Left renal cortex interstitium (tissue), 4 donors: ENCODE measurements at regions not wholly inside any gene's neighbourhood (a gene's known extent, or its start where the extent isn't known, plus 50 kb on each side); places are given as distances from the start of the nearest gene placed in this dataset.

ENCODE experiments used
- DNase-seq, 4 donors: peaks; one replicate each; pipeline ENCODE4 v3.0.0-alpha.2; 2013; ENCODE audit warnings: low read depth in 4 of 4, low spot score in 2 of 4, missing footprints in 1 of 4

DNA sequence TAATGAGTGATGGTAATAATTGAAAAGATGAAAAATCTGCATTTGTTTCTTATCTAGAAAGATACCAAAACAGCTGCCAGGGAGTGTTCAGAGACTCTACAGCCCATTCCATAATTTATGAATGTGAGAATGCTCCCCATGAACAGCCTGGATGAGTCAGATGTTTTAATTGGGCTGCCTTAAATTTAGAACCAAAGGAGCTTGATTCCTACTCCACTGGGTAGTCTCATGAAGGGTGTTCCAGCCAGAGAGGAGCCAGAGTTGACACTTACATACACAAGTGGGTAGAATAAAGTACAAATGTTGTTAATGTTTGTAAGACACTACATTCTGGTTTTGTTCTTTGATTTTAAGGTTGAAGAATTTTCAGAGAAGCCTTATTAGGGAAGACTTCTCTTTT lies 123.2 kb upstream of the PRNP start:
- no peak for DNase-seq

DNA sequence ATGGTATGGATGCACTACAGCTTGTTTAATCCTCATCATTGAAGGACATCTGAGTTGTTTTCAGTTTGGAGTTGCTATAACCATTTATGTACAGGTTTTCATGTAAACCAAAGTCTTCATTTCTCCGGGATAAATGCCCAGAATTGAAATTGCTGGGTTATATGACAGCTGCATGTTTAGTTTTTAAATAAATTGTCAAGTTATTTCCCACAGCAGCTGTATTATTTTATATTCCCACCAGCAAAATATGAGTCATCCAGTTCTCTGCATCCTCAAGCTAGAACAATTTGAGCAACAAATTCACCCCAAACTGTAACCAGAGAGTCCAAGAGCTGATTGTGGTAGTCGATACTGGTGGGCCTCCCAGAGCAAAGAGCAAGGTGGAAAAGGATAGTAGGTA lies 125.6 kb upstream of the PRNP start:
- DNase-seq, result no peak

DNA sequence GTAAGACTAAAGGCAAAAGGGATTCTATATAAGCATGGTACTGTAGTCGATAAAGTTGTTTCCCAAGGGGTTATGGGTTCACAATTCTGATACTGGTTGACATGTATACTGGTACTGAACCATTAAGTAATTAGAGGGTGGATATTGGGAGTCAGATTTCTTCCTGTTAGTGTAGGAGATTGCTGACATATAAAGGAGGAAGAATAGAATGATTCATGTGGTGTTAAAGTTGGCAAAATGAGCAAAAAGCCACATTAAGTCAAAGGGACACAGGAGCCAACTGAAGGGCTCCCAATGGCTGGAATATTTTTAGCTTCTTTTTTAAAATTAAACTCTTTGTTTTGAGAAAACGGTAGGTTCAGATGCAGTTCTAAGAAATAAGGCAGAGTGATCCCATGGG lies 126.3 kb upstream of the PRNP start:
- DNase-seq, result no peak

DNA sequence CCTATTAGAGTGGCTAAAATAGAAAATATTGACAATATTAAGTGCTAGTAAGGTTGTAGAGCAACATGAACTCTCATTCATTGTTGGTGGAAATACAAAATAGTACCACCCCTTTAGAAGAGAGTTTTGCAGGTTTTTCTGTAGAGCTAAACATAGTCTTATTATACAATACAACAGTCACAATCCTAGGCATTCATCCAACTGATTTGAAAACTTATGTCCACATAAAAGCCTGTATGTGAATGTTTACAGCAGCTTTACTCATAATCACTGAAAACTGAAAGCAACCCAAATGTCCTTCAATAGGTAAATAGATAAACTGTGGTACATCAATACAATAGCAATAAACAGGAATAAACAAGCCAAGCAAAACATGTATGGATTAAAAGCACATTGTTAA lies 127.2 kb upstream of the PRNP start:
- no peak for DNase-seq

DNA sequence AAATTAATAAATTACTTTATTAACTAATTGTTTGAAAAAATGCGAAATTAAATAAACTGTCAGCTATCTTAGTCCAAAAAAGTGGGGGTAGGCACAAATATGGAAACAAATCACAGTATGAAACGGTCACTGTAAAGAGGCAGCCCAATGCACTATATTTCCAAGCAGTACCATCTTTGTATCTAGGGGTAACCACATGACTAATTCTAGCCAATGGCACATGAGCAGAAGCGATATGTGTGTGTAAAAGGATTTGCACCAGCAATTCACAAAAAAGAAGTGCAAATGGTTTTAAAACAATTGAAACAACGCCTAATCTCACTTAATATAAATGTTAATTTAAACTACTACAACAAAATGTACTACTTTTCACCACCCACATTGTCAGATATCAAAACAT lies 129.5 kb upstream of the PRNP start:
- no peak for DNase-seq

DNA sequence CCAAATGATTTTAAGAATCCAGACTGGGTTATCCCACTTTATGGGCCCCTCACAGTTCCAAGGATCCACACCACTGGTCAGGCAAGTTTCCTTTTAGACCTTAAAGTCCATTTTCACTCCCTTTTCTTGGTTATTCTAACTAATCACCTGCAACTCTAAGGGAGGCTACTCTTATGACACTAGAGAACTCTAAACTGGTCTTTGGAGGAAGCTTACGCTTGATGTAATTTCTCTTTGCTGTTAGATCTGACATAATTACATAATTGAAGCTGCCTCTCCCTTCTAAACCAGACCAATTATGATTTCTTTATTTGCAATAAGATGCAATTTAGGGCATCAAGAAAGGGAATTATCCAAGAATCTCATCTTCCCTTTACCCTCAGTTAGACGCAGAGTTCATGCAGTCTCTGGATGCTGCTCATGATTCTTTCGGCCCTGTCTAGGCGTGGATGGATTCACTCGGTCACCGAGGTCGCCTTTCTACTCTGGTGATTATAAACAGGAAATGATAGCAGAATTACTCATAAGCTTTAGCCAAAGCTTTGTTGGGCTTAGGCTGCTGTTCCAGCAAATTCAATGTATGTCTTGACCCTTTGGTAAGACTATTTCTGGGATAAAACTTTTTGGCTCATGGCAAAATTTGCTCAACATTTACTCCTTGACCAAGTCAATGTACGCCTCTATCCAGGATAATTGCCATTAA lies 130.9 kb upstream of the PRNP start:
- no peak for DNase-seq

DNA sequence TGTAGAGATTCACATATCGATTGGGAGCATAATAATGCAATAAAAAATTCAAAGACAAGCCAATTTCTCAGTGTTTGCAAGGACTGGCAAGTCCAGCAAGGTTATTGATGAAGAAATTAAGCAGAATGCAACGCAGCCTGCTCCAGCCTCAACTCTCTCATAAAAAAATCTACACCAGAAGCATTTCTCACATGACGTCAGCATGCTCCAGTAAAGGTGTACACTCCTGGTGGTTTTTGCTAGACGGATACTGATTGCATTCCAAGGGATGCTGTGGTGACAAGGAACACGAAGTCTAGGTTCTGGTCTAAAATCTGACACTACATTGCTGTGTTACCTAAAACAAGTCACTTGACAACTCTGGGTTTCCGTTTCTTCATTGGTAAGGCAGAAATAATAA lies 131.9 kb upstream of the PRNP start:
- no peak for DNase-seq

DNA sequence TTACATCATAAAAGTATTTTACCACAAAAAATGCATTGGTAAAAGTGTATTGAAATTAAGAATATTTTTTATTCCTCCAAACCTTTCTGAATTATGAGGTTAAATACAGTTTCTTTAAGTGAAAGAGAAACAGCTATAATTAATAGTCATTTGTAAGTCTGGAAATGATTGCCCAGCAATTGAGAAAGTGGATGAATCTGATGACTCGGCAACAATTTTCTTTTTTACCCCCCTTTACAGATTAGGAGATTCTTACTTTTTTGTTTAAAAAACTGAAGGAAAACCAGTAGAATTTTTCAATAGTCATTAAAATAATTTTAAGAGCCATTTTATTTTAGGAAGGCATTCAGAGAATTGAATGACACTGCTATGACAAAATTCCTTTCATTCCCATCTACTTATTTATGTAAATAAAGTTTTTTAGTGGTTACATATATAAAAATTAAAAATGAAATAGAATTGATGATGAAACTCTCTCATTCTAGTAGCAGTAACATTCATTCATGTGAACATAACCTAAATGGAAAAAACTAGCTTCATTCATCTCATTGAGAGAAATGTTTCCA lies 134.1 kb upstream of the PRNP start:
- no peak for DNase-seq

DNA sequence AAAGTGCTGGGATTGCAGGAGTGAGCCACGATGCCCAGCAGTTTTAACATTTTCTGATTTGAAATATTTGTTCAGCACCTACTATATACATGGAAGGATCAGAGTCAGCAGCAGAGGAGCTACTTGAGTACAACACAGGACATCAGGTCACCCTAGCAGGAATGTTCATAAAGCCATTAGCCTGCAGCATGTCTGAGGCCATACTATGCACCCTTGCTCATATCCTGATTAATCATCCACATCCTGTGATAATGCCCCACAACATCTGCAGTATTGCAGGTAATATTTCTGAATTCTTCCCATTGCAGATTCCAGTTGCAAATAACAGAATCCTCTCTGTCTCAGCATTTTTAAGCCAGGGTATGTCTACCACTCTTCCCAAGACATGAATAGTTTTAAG lies 135.5 kb upstream of the PRNP start:
- no peak for DNase-seq

DNA sequence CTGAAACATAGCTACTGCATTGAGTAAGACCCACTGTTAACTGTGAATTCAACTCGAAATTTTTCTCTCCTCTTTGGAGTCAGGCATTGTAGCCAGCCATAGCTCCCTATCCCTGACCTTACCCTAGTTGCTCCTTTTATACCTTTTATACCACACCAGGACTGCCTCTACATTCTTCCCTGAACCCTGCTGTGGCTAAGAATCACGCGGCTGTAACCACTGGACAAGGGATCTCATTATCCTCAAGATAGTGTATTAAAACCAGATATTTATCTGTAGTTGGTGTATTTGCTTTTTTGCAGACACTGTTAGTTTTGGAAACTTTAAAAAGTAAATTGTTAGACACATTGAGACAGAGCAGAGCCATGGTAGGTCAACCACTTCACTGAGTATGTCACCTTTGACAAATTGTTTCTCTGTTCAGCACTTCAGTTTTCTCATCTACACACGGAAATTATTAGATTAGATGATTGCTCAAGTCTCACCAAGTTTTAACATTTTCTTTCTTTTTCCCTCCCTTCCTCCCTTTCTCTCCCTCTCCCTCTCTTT lies 136.5 kb upstream of the PRNP start:
- no peak for DNase-seq

DNA sequence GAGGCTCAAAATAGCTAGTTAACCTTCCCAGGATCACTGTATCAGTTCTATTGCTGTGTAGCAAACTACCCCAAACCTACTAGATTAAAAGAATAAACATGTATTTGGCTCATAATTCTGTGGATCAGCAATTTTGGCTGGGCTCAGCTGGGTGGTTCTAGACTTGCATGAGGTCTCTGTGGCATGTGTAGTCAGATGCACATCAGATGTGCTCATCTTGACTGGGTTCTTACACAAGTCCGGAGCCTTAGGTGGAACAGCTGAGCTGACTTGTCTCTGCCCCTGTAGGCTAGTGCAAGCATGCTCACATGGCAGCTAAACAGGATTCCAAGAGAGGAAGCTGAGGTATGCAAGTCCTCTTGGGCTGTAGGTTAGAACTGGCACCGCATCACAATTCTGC lies 137.7 kb upstream of the PRNP start:
- DNase-seq, result no peak

DNA sequence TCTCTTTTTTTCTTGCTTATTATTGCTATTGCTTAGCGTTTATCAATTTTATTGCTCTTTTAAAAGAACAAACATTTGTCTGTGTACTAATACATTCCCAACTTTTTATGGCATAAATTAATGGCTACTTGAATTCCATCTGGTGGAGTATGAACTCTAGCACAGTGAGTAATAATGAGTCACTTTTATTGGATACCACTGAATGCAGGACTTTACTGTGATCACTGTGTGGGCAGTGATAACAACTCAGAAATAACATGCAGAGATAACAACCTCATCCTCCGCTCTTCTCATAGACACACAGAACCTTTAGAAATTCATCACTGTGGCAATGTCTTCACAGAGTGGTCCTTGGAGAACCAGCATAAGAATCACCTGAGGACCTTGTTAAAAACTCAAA lies 139.5 kb upstream of the PRNP start:
- no peak for DNase-seq

DNA sequence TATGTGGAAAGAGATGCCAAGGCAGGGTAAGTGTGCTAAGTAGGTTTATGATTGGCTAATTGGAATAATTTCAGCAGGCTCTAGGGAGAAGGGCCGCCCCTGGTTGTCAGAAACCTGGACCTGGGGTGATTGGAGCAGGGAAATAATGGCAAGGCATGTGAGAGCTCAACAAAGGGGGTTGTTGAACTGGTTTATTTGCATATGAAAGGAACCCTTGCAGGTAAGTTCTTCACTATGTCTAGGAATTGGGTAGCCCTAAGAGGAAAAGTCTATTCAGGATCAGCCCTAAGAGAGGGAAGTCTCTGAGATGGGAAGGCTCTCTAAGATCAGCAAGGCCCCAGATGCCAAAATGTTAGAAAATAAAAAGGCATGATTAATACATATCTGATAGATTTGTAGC lies 139.9 kb upstream of the PRNP start:
- no peak for DNase-seq

DNA sequence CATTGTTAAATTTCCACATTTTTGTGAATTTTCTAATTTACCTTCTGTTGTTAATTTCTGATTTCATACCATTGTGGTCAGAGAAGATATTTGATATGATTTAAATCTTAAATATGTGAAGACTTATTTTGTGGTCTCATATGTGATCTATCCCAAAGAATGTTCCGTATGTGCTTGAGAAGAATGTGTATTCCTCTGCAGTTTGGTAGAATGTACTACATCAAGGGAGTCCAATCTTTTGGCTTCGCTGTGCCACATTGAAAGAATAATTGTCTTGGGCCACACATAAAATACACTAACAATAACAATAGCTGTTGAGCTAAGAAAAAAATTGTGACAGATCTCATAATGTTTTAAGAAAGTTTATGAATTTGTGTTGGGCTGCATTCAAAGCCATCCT lies 140.7 kb upstream of the PRNP start:
- DNase-seq, result no peak

DNA sequence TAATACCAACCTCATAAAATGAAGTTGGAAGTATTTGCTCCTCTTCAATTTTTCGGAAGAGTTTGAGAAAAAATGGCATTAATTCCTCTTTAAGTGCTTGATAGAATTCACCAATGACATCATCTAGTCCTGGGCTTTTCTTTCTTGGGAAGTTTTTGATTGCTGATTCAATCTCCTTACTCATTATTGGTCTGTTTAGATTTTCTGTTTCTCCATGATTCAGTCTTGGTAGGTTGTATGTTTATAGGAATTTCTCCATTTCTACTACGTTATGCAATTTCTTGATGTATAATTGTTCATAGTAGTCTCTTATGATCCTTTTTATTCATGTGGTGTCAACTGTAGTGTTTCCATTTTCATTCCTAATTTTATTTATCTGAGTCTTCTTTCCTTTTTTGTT lies 141.5 kb upstream of the PRNP start:
- no peak for DNase-seq

DNA sequence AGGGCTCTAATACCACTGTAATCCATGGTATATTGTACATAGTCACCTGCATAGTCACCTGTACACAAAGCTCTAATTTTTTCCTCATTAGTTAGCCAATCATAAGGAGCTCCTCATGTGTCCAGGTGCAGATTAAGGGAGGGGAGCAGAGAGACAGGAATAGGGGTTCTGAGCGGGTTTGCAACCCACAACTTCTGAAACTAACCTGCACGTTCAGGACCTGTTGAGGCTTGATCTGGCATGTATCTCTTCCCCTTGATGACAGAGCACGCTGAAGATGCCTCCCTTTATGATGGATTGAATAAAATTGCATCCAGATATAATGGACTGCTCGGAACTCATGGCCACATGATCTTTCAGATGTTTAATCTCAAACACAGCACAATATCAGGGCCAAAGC lies 144.0 kb upstream of the PRNP start:
- DNase-seq, result no peak

DNA sequence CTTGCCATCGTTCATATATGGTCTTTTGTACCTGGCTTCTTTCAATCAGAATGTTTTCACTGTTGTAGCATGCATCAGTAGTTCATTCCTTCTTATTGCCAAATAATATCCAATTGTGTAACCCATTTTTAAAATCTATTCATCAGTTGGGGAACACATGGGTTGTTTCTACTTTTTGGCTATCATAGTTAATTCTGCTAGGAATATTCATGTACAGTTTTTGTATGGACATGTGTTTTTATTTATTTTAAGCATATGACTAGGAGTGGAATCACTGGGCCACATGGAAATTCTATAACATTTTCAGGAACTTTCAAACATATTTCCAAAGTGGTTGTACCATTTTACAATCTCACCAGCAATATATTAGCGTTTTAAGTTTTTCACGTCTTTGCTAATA lies 151.9 kb upstream of the PRNP start:
- no peak for DNase-seq

DNA sequence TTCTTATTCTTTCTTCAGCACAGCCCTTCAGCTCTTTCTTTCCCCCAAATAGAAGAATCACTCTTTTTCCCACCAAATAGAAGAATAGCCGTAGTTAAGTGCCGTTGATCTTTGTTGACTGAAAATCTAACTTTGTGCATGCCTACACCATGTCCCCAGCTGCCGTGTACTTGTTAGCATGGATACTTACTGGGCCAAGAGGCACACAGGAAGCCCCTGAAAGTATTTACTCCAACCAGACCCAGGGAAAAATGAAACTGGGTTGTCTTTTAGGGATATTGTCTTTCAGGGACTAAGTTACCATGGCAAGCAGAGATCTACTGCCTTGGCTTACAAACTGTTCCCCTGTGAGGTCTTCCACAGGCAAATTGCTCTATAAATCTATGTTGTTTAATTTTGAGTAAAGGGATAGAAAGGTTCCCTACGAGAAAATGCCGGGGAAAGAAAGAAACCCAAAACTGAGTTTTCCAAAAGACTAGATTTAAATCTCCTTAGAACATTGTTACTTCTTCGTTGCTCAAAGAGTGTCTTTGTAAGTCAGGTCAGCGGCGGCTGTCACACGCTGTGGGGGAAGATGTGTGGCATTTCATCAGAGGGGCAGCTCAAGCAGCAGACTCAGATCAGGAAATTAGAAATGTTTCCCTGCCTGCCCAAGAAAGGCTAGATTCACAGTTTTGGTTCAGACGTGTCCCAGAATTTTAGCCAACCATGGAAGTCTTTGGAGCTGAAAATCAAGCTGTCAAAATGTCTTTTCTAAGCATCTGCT lies 152.7 kb upstream of the PRNP start:
- no peak for DNase-seq

DNA sequence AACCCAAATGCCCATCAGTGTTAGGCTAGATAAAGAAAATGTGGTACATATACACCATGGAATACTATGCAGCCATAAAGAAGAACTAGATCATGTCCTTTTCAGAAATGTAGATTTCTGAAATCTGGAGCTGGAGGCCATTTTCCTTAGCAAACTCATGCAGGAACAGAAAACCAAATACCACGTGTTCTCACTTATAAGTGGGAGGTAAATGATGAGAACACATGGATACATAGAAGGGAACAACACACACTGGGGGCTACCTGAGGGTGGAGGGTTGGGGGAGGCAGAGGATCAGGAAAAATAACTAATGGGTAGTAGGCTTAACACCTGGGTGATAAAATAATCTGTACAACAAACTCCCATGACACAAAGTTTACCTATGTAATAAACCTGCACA lies 153.5 kb upstream of the PRNP start:
- DNase-seq, result no peak

DNA sequence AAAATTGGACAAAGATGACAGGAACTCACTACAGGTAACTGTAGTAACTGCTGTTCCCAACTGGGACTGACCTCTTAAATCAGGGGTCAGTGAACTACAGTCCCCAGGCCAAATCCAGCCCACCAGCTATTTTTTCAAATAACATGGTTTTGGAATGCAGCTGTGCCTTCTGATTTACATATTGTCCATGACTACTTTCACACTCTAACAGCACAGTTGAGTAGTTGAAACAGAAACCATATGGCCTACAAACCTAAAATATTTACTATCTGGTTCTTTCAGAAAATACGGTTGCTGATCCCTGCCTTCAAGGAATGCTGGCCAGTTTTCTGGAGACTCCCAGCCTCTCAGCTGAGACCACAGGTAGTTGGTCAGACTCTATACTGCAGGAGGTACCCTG lies 161.5 kb upstream of the PRNP start:
- DNase-seq, result no peak

DNA sequence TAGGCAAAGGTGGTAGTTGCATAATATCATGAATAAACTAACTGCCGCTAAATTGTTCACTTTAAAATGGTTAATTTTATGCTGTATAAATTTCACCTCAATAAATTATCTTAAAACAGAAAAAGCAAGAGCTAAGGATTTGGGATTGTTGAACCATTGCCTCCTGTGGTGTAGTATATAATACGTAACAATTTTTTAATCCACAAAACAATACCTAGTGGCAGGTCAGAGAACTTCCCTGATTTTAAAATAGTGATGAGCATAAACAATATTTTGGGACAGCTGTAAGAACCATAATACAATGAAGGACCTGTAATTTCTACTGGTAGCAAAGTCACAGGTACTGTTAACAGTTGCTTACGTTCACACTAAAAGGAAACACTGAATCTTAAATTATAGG lies 161.9 kb upstream of the PRNP start:
- DNase-seq, result no peak

DNA sequence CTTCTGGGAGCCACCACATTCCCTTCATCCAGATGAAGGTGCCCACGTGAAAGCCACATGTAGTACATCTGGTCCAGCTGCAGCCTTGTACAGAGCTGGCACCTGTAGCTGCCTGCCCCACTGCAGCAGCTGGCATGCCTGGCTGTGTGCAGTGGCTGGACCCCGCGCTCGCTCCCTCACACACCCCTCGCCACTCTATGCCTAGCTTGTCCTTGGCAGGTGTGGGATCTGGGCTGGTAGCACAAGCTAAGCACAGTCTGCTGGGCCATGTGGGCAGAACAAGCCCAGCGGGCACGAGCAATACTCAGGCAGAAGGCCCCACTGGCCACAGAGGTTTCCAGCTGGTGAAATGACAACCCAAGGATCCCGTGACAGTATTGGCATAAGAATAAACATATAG lies 163.9 kb upstream of the PRNP start:
- DNase-seq, result no peak
